GM18868 (cell line): ENCODE measurements at regions not wholly inside any gene's neighbourhood (a gene's known extent, or its start where the extent isn't known, plus 50 kb on each side); places are given as distances from the start of the nearest gene placed in this dataset.

Experiments used
- ATAC-seq: cut with Tn5 transposase; IDR thresholded peaks from one replicate; pipeline ENCODE4 v1.9.1; 2021; ENCODE audit warnings: mild to moderate bottlenecking, moderate library complexity; ENCODE audit not compliant: unreplicated experiment

- no peak for ATAC-seq
These were observed 377.7 kb upstream of the MYT1L start for GRCh38 chr2:2708575-2709430.

GRCh38 chr2:2707206-2707991 lies 376.3 kb upstream of the MYT1L start:
- peak; percentile 42 for ATAC-seq

- no peak for ATAC-seq
These were observed 375.2 kb upstream of the MYT1L start for GRCh38 chr2:2706306-2706705.

- ATAC-seq, result no peak
These were observed 374.8 kb upstream of the MYT1L start for GRCh38 chr2:2705871-2706270.

- no peak for ATAC-seq
These were observed 373.5 kb upstream of the MYT1L start for GRCh38 chr2:2704428-2705090.

GRCh38 chr2:2703762-2704427 lies 372.8 kb upstream of the MYT1L start:
- ATAC-seq, result no peak

GRCh38 chr2:2703172-2703571 lies 372.1 kb upstream of the MYT1L start:
- ATAC-seq, result no peak

GRCh38 chr2:2702385-2702784 lies 371.3 kb upstream of the MYT1L start:
- no peak for ATAC-seq

GRCh38 chr2:2701813-2702212 lies 370.7 kb upstream of the MYT1L start:
- no peak for ATAC-seq

GRCh38 chr2:2701176-2701781 lies 370.2 kb upstream of the MYT1L start:
- no peak for ATAC-seq

- ATAC-seq, result no peak
These were observed 368.0 kb upstream of the MYT1L start for GRCh38 chr2:2699121-2699505.

- ATAC-seq, result no peak
These were observed 367.4 kb upstream of the MYT1L start for GRCh38 chr2:2698182-2699120.

- no peak for ATAC-seq
These were observed 365.8 kb upstream of the MYT1L start for GRCh38 chr2:2696733-2697455.

GRCh38 chr2:2696325-2696724 lies 365.2 kb upstream of the MYT1L start:
- no peak for ATAC-seq

GRCh38 chr2:2694746-2695145 lies 363.7 kb upstream of the MYT1L start:
- no peak for ATAC-seq

GRCh38 chr2:2692599-2693389 lies 361.7 kb upstream of the MYT1L start:
- ATAC-seq, result no peak

- ATAC-seq, result no peak
These were observed 360.3 kb upstream of the MYT1L start for GRCh38 chr2:2691419-2691818.

- ATAC-seq, result no peak
These were observed 359.9 kb upstream of the MYT1L start for GRCh38 chr2:2690985-2691384.
